Astrocyte (in vitro differentiated cells and primary cell): ENCODE measurements at regions not wholly inside any gene's neighbourhood (a gene's known extent, or its start where the extent isn't known, plus 50 kb on each side); places are given as distances from the start of the nearest gene placed in this dataset.

Experiments
- DNase-seq: peaks from one replicate; pipeline ENCODE4 v3.0.0-alpha.2; 2010; ENCODE audit warnings: low read depth
- FAIRE-seq: peaks from 2 replicates; lab custom pipeline; 2011; peaks lifted over from hg19 to GRCh38; lab: Jason Lieb, UNC
- H2AFZ ChIP-seq: 2 replicates; pipeline ENCODE4 v1.6.0; 2012; ENCODE audit warnings: low read depth, low read length, inconsistent platforms
- H3K27ac ChIP-seq: 2 replicates; pipeline ENCODE4 v1.5.1; 2011; ENCODE audit warnings: low read depth, low read length, inconsistent platforms
- H3K27me3 ChIP-seq: 2 replicates; pipeline ENCODE4 v1.6.0; 2011; ENCODE audit warnings: low read length, inconsistent platforms; ENCODE audit not compliant: insufficient read depth
- H3K36me3 ChIP-seq: 2 replicates; pipeline ENCODE4 v1.5.1; 2011; ENCODE audit warnings: low read length, inconsistent platforms; ENCODE audit not compliant: insufficient read depth
- H3K4me1 ChIP-seq: 2 replicates; pipeline ENCODE4 v1.5.1; 2011; ENCODE audit warnings: low read length, inconsistent platforms; ENCODE audit not compliant: insufficient read depth
- H3K4me2 ChIP-seq: 2 replicates; pipeline ENCODE4 v1.6.0; 2012; ENCODE audit warnings: low read length, inconsistent platforms
- H3K4me3 ChIP-seq: 2 replicates; pipeline ENCODE4 v1.5.1; 2011; ENCODE audit warnings: low read depth, mild to moderate bottlenecking, low read length, inconsistent platforms; ENCODE audit not compliant: insufficient read depth
- H3K79me2 ChIP-seq: 2 replicates; pipeline ENCODE4 v1.6.0; 2012; ENCODE audit warnings: mild to moderate bottlenecking, low read length, inconsistent platforms; ENCODE audit not compliant: insufficient read depth
- H3K9ac ChIP-seq: 2 replicates; pipeline ENCODE4 v1.6.0; 2012; ENCODE audit warnings: mild to moderate bottlenecking, low read length, inconsistent platforms
- H3K9me3 ChIP-seq: 2 replicates; pipeline ENCODE4 v1.5.1; 2012; ENCODE audit warnings: low read depth, mild to moderate bottlenecking, low read length, inconsistent platforms; ENCODE audit not compliant: insufficient read depth
- H4K20me1 ChIP-seq: 2 replicates; pipeline ENCODE4 v1.6.0; 2012; ENCODE audit warnings: low read length, inconsistent platforms; ENCODE audit not compliant: insufficient read depth
- H3K27ac Mint-ChIP-seq: one replicate; pipeline ENCODE4 v1.8.0; 2021; ENCODE audit warnings: mild to moderate bottlenecking, mixed read lengths; ENCODE audit not compliant: unreplicated experiment
- H3K27me3 Mint-ChIP-seq: one replicate; pipeline ENCODE4 v1.8.0; 2021; ENCODE audit warnings: low read depth, mixed read lengths; ENCODE audit not compliant: unreplicated experiment
- H3K36me3 Mint-ChIP-seq: one replicate; pipeline ENCODE4 v1.8.0; 2021; ENCODE audit warnings: low read depth, mixed read lengths; ENCODE audit not compliant: unreplicated experiment
- H3K4me1 Mint-ChIP-seq: one replicate; pipeline ENCODE4 v1.8.0; 2021; ENCODE audit warnings: low read depth, mixed read lengths; ENCODE audit not compliant: unreplicated experiment
- H3K4me3 Mint-ChIP-seq: one replicate; pipeline ENCODE4 v1.8.0; 2021; ENCODE audit warnings: mild to moderate bottlenecking, moderate library complexity, mixed read lengths; ENCODE audit not compliant: unreplicated experiment
- H3K9me3 Mint-ChIP-seq: one replicate; pipeline ENCODE4 v1.8.0; 2021; ENCODE audit warnings: mild to moderate bottlenecking, mixed read lengths; ENCODE audit not compliant: unreplicated experiment
- CTCF ChIP-seq: IDR thresholded peaks from 2 replicates; pipeline ENCODE4 v1.5.1; 2011; ENCODE audit warnings: low read depth, mild to moderate bottlenecking, inconsistent platforms, low read length, moderate library complexity; ENCODE audit not compliant: insufficient read depth
- EZH2 ChIP-seq: IDR thresholded peaks from 2 replicates; pipeline ENCODE4 v1.6.1; 2012; ENCODE audit warnings: mild to moderate bottlenecking, low read length, inconsistent platforms; ENCODE audit not compliant: insufficient read depth

DNA sequence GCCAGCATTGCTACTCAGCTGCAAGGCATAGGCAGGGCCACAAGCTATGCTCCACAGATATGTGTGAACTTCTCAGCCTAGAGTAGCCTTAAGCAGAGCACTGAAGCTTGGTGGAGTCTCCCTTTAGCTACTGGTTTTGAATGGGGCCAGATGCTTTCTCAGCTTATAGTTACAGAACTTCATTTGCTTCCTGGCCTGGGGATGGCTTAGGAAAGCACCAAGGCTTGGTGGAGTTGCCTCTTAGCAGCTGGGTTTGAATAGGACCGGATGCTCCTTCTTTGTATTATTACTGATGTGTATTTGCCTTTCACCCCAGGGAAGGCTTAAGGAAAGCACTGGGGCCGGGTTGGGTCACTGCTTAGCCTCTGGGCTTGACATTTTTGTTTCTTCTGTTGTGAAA, 497.8 kb upstream of the SEMA6A start:
- Histone ChIP-seq H3K9ac (no peak overlapping the region), H3K9me3 (no peaks in the 10 kb centered on the region), H4K20me1 (no peaks in the 10 kb centered on the region), H2AFZ (no peak overlapping the region), H3K4me1 (no peaks in the 10 kb centered on the region), H3K79me2 (no peaks in the 10 kb centered on the region), H3K27me3 (no peaks in the 10 kb centered on the region), H3K4me3 (no peak overlapping the region), H3K27ac (no peak overlapping the region), H3K36me3 (no peaks in the 10 kb centered on the region), H3K4me2 (no peak overlapping the region)
- H3K4me3 Mint-ChIP-seq, result no peak overlapping the region
- DNase-seq (no peak), FAIRE-seq (no peak)
- H3K27me3 Mint-ChIP-seq, result no peaks in the 10 kb centered on the region
- H3K4me1 Mint-ChIP-seq, result no peaks in the 10 kb centered on the region
- peaks cover 2% of the 10 kb centered on the region for H3K9me3 Mint-ChIP-seq
- TF ChIP-seq CTCF, result no peak
- no peak for TF ChIP-seq EZH2
- H3K27ac Mint-ChIP-seq, result no peak overlapping the region
- no peaks in the 10 kb centered on the region for H3K36me3 Mint-ChIP-seq

DNA sequence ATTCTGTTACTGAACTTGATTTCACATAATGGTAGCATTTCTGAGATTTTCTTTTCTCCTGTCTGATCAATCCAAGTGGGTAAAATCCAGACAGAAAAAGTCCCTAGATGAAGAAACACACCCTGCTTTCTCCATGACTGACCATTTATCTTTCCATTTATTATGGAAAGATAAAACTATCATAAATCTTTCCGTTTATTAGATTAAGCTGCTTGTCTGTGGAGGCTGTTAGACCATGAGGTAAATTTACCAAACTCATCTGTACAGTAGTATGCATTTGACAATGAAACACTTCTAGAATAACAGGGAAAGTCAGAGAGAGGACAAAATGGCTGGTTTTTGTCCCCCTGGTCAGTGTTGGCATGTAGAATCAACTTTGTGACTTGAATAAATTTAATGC, 491.2 kb upstream of the SEMA6A start:
- H2AFZ ChIP-seq, result no peak overlapping the region
- no peak overlapping the region for H3K4me3 Mint-ChIP-seq
- H3K27me3 Mint-ChIP-seq, result no peaks in the 10 kb centered on the region
- no peak overlapping the region for H3K4me2 ChIP-seq
- FAIRE-seq (no peak), DNase-seq (no peak)
- H3K36me3 Mint-ChIP-seq, result no peaks in the 10 kb centered on the region
- no peaks in the 10 kb centered on the region for H4K20me1 ChIP-seq
- no peaks in the 10 kb centered on the region for H3K9me3 ChIP-seq
- no peak overlapping the region for H3K27ac Mint-ChIP-seq
- H3K79me2 ChIP-seq, result no peaks in the 10 kb centered on the region
- H3K9me3 Mint-ChIP-seq, result no peaks in the 10 kb centered on the region
- H3K9ac ChIP-seq, result no peak overlapping the region
- no peaks in the 10 kb centered on the region for H3K4me1 Mint-ChIP-seq
- no peaks in the 10 kb centered on the region for H3K4me1 ChIP-seq
- TF ChIP-seq CTCF (no peak), EZH2 (no peak)
- H3K27ac ChIP-seq, result no peak overlapping the region
- H3K4me3 ChIP-seq, result no peak overlapping the region
- no peaks in the 10 kb centered on the region for H3K36me3 ChIP-seq
- no peaks in the 10 kb centered on the region for H3K27me3 ChIP-seq

DNA sequence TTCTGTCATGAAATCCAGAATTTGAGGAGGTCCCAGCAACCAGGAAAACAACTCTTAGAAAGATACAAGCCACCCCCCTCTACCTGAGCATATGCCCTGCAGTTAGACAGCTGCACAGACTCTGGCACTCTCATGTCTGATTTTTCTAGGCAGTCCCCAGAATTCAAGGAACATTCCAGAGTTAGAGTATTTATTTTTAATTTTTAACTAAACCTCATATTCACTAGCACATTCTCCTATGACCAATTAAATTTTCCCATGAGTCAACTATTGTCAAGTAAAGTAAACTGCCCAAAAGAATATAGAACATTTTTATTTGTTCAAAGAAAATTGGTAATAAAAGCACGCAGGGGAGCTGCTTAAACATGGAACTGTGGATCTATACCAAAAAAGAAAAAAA, 490.5 kb upstream of the SEMA6A start:
- Histone ChIP-seq H3K4me3 (no peak overlapping the region), H3K9ac (no peak overlapping the region), H4K20me1 (no peaks in the 10 kb centered on the region), H3K4me1 (no peaks in the 10 kb centered on the region), H3K27me3 (no peaks in the 10 kb centered on the region), H3K36me3 (no peaks in the 10 kb centered on the region), H3K27ac (no peak overlapping the region), H3K4me2 (no peak overlapping the region), H2AFZ (no peak overlapping the region), H3K79me2 (no peaks in the 10 kb centered on the region), H3K9me3 (no peaks in the 10 kb centered on the region)
- Mint-ChIP-seq H3K9me3 (peaks cover 1% of the 10 kb centered on the region), H3K4me3 (no peak overlapping the region), H3K36me3 (no peaks in the 10 kb centered on the region), H3K27me3 (no peaks in the 10 kb centered on the region), H3K27ac (no peak overlapping the region), H3K4me1 (no peaks in the 10 kb centered on the region)
- FAIRE-seq (no peak), DNase-seq (no peak)
- no peak for TF ChIP-seq EZH2
- no peak for TF ChIP-seq CTCF
